HL-60 (cell line): ENCODE measurements at regions not wholly inside any gene's neighbourhood (a gene's known extent, or its start where the extent isn't known, plus 50 kb on each side); places are given as distances from the start of the nearest gene placed in this dataset.

Source experiments
- GABPA ChIP-seq: IDR thresholded peaks from 2 replicates; pipeline ENCODE4 v1.6.1; 2012; ENCODE audit warnings: low read depth
- TF ChIP-seq, protein P1 (sequence below): IDR thresholded peaks from one replicate; pipeline ENCODE4 v1.5.1; 2011; ENCODE audit warnings: low read length, control low read depth, inconsistent platforms; ENCODE audit not compliant: insufficient read depth

GRCh38 chr3:159149633-159150032, 347.8 kb downstream of the MFSD1 start:
- TF ChIP-seq, protein P1, sequence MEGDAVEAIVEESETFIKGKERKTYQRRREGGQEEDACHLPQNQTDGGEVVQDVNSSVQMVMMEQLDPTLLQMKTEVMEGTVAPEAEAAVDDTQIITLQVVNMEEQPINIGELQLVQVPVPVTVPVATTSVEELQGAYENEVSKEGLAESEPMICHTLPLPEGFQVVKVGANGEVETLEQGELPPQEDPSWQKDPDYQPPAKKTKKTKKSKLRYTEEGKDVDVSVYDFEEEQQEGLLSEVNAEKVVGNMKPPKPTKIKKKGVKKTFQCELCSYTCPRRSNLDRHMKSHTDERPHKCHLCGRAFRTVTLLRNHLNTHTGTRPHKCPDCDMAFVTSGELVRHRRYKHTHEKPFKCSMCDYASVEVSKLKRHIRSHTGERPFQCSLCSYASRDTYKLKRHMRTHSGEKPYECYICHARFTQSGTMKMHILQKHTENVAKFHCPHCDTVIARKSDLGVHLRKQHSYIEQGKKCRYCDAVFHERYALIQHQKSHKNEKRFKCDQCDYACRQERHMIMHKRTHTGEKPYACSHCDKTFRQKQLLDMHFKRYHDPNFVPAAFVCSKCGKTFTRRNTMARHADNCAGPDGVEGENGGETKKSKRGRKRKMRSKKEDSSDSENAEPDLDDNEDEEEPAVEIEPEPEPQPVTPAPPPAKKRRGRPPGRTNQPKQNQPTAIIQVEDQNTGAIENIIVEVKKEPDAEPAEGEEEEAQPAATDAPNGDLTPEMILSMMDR, result no peak
- no peak for TF ChIP-seq GABPA
